Prostate gland (tissue), 2 donors: ENCODE measurements at regions not wholly inside any gene's neighbourhood (a gene's known extent, or its start where the extent isn't known, plus 50 kb on each side); places are given as distances from the start of the nearest gene placed in this dataset.

Source experiments
- DNase-seq: peaks from one replicate; pipeline ENCODE4 v3.0.0-alpha.2; 2019; ENCODE audit warnings: low spot score
- H3K27ac ChIP-seq, 2 donors: fragments of 200-600 bp; sonication (generic); 2 replicates each; pipeline ENCODE4 v1.5.1; 2017 to 2019
- H3K27me3 ChIP-seq: fragments of 200-600 bp; sonication (generic); replicated peaks from 2 replicates; pipeline ENCODE4 v1.5.1; 2019; ENCODE audit not compliant: insufficient read depth
- H3K36me3 ChIP-seq, 2 donors: fragments of 200-600 bp; sonication (generic); 1 replicate in 1 of 2; 2 replicates in 1 of 2; pipeline versions ENCODE4 v1.5.1 to v1.8.1; 2017 to 2019
- H3K4me1 ChIP-seq: fragments of 200-600 bp; sonication (generic); replicated peaks from 2 replicates; pipeline ENCODE4 v1.5.1; 2019
- H3K4me3 ChIP-seq, 2 donors: fragments of 200-600 bp; sonication (generic); 2 replicates each; pipeline ENCODE4 v1.5.1; 2017 to 2019
- H3K9me3 ChIP-seq: fragments of 200-600 bp; sonication (generic); 2 replicates; pipeline ENCODE4 v1.5.1; 2017
- POLR2A ChIP-seq: fragments of 450-650 bp; IDR thresholded peaks from one replicate; pipeline ENCODE4 v1.6.1; 2016; ENCODE audit warnings: antibody characterized with exemption, mild to moderate bottlenecking
- POLR2AphosphoS5 ChIP-seq: sonication (generic); formaldehyde crosslinking; IDR thresholded peaks from one replicate; pipeline ENCODE4 v1.6.1; 2017; ENCODE audit warnings: antibody characterized with exemption
- WGBS: methylation state at CpG from one replicate; pipeline ENCODE4 v1.1.5; 2018; 5-methylcytosine and 5-hydroxymethylcytosine counted together
- intact Hi-C: fragments of 100-400 bp; cut with DNase I; formaldehyde crosslinking; loops from one replicate; pipeline ENCODE4 v1.14.2; 2022
- TF ChIP-seq, protein P1 (sequence below), 4 experiments: fragments of 200-600 bp in 2 of 4; fragments of 450-650 bp in 2 of 4; sonication (generic) in 2 of 4; IDR thresholded peaks; 1 replicate in 3 of 4; 2 replicates in 1 of 4; pipeline ENCODE4 v1.5.1; 2016 to 2019; ENCODE audit warnings: antibody characterized with exemption in 4 of 4, mild to moderate bottlenecking in 2 of 4, moderate library complexity in 2 of 4

DNA sequence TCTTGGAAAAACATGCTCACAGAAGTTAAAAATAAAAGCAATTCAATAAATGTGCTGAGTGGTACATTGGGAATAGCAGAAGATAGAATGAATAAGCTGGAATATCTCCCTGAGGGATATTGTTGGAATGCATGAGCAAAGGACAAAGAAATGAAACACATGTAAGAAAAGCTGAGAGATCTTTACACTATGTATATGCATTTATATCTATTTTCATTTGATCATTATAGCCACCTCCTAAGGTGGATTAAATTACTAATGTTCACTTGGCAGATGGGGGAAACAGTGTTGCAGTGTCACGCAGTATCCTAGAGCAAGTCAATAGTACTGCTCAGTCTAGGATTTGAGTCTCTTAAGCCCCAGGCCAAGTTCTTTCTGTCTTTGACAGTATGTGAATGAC, 542.0 kb upstream of the MARCKS start:
- Histone ChIP-seq H3K27ac (no peak overlapping the region), H3K4me3 (no peak overlapping the region), H3K36me3 (no peaks in the 10 kb centered on the region), H3K27me3 (no peaks in the 10 kb centered on the region), H3K9me3 (no peaks in the 10 kb centered on the region), H3K4me1 (no peaks in the 10 kb centered on the region)
- intact Hi-C loops = no loop called here
- no peak for DNase-seq
- WGBS = 100% methylated on average over 1 of the region's 1 CpG
- no peak for TF ChIP-seq POLR2AphosphoS5
- TF ChIP-seq, protein P1, sequence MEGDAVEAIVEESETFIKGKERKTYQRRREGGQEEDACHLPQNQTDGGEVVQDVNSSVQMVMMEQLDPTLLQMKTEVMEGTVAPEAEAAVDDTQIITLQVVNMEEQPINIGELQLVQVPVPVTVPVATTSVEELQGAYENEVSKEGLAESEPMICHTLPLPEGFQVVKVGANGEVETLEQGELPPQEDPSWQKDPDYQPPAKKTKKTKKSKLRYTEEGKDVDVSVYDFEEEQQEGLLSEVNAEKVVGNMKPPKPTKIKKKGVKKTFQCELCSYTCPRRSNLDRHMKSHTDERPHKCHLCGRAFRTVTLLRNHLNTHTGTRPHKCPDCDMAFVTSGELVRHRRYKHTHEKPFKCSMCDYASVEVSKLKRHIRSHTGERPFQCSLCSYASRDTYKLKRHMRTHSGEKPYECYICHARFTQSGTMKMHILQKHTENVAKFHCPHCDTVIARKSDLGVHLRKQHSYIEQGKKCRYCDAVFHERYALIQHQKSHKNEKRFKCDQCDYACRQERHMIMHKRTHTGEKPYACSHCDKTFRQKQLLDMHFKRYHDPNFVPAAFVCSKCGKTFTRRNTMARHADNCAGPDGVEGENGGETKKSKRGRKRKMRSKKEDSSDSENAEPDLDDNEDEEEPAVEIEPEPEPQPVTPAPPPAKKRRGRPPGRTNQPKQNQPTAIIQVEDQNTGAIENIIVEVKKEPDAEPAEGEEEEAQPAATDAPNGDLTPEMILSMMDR (IDR thresholded peaks at IDR 0.05) = no peak
- TF ChIP-seq POLR2A = no peak

DNA sequence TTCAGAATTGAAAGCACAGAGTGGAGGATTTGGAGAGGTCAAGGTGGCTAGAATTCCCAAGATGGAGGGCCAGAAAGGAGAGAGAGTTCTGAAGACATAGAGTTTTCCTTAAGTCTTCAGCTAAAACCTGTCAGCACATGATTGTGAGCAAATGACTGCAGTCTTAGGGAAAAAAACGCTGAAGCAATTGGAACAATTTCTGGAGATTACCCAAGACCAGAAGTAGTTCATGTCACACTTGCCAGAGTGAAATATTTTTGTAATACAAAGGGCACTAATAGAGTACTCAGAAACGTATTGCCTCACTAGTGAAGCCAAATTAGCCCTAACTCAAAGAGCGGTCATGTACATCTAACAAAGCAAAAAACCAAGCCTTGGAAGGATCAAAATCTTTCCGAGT, 541.3 kb upstream of the MARCKS start:
- H3K4me3 ChIP-seq = no peak overlapping the region
- intact Hi-C loops = no loop called here

DNA sequence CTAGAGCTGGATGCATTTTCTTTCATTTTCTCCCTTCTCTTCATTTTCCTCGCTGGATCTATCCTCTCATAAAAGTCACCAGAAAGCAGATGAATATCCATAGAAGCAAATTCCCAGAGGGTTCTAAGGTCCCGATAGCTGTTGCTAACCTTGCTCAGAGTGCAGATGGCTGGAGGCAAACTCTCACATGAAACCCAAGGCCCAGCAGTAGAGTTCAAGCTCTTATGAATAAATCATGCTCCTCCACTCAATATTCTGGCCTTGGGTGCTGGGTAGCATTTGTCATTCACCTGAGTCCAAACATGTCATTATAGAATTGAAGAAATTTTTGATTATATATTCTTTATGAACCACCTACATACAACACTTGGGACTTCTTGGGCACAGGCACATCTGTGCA, 539.7 kb upstream of the MARCKS start:
- Histone ChIP-seq H3K36me3 (no peaks in the 10 kb centered on the region), H3K4me1 (no peaks in the 10 kb centered on the region), H3K27me3 (no peaks in the 10 kb centered on the region), H3K9me3 (no peaks in the 10 kb centered on the region), H3K4me3 (no peak overlapping the region), H3K27ac (no peak overlapping the region)
- whole genome bisulfite sequencing = 90% methylated on average over 2 of the region's 2 CpGs
- intact Hi-C loops = no loop called here
- DNase-seq = no peak
- TF ChIP-seq POLR2AphosphoS5 = no peak
- TF ChIP-seq, protein P1 (IDR thresholded peaks at IDR 0.05) = no peak
- TF ChIP-seq POLR2A = no peak

More for the DNA sequence above, 541.3 kb upstream of the MARCKS start:
- TF ChIP-seq POLR2A = no peak
- TF ChIP-seq POLR2AphosphoS5 = no peak
- TF ChIP-seq, protein P1 (IDR thresholded peaks at IDR 0.05) = no peak
- H3K27ac ChIP-seq = no peak overlapping the region
- no peaks in the 10 kb centered on the region for H3K9me3 ChIP-seq
- DNase-seq = no peak
- WGBS = 71% methylated on average over 4 of the region's 4 CpGs
- H3K27me3 ChIP-seq = no peaks in the 10 kb centered on the region
- H3K4me1 ChIP-seq = no peaks in the 10 kb centered on the region
- H3K36me3 ChIP-seq = no peaks in the 10 kb centered on the region

DNA sequence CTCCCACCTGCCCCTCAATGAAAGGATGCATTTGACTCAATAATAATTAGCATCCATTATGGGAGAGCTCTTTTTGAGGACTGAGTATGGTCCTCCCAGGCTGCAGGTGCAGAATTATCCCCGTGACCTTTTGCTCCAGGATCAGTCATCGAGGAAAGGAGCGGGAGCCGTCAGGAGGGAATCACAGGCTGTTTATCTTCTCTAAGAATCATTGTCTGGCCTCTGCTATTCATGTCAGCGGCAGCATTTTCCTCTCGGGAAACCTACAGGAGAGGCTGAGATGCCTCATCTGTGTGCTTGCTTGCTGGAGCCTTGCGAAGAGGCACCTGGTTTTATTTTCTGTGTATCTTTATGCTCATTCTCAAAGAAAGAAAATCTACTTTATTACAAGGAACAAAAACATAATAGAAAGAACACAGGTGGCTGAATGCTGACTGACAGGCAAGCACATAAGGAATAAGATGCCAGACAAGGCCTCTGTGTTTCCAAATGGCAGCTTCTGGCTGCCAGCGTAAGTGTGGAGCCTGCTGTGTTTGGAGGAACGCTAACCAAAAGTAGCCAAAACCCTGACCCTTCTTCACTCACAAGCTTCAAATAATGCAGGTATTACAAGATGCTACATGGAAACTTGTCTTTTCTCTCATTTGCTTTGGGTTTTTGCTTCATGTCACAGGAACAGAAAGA, 539.1 kb upstream of the MARCKS start:
- intact Hi-C loops = no loop called here
- DNase-seq = no peak
- Histone ChIP-seq H3K4me1 (no peaks in the 10 kb centered on the region), H3K9me3 (no peaks in the 10 kb centered on the region), H3K36me3 (no peaks in the 10 kb centered on the region), H3K27ac (no peak overlapping the region), H3K27me3 (no peaks in the 10 kb centered on the region), H3K4me3 (no peak overlapping the region)
- WGBS = 77% methylated on average over 9 of the region's 9 CpGs
- no peak for TF ChIP-seq POLR2AphosphoS5
- no peak for TF ChIP-seq POLR2A
- TF ChIP-seq, protein P1 (IDR thresholded peaks at IDR 0.05) = no peak

DNA sequence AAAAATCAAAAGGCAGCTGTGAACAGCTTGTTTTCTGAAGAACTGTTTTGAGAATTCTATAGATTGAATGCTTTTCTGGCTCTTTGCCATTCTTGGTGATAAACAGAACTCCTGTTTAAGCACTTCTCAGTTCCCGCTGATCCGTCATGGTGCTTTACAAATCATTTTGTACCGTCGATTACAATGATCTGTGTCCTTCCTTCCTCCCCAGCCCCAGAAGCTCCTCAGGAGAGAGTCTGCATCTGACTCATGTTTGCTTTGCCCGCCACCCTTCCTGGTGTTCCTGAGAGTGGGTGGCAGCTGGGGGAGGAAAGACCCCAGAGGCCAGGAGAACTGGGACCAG, 538.6 kb upstream of the MARCKS start:
- WGBS = 62% methylated on average over 5 of the region's 5 CpGs
- intact Hi-C loops = no loop called here
- H3K4me3 ChIP-seq = no peak overlapping the region
- no peaks in the 10 kb centered on the region for H3K4me1 ChIP-seq
- H3K9me3 ChIP-seq = no peaks in the 10 kb centered on the region
- no peaks in the 10 kb centered on the region for H3K27me3 ChIP-seq
- DNase-seq = no peak
- H3K27ac ChIP-seq = no peak overlapping the region
- H3K36me3 ChIP-seq = no peaks in the 10 kb centered on the region
- TF ChIP-seq POLR2A (no peak), POLR2AphosphoS5 (no peak)
- TF ChIP-seq, protein P1 (IDR thresholded peaks at IDR 0.05) = no peak
